Mesendoderm (in vitro differentiated cells): ENCODE measurements at regions not wholly inside any gene's neighbourhood (a gene's known extent, or its start where the extent isn't known, plus 50 kb on each side); places are given as distances from the start of the nearest gene placed in this dataset.

ENCODE experiments used
- DNase-seq: peaks from one replicate; pipeline ENCODE4 v3.0.0; 2013
- H2AK5ac ChIP-seq: 2 replicates; pipeline ENCODE4 v1.6.1; 2013; ENCODE audit warnings: low read length, inconsistent platforms
- H2BK120ac ChIP-seq: 2 replicates; pipeline ENCODE4 v1.6.1; 2013; ENCODE audit warnings: low read depth, mild to moderate bottlenecking, low read length, moderate library complexity, mixed read lengths
- H2BK15ac ChIP-seq: replicated peaks from 2 replicates; pipeline ENCODE4 v1.6.1; 2013; ENCODE audit warnings: low read depth, mild to moderate bottlenecking, moderate library complexity
- H2BK5ac ChIP-seq: 2 replicates; pipeline ENCODE4 v1.6.1; 2013; ENCODE audit warnings: low read length, inconsistent platforms
- H3K18ac ChIP-seq: 2 replicates; pipeline ENCODE4 v1.6.1; 2013; ENCODE audit warnings: mild to moderate bottlenecking, low read length, mixed read lengths
- H3K23ac ChIP-seq: one replicate; pipeline ENCODE4 v1.6.1; 2013; ENCODE audit warnings: low read length
- H3K27ac ChIP-seq: 2 replicates; pipeline ENCODE4 v1.5.1; 2013; ENCODE audit warnings: low read depth, mild to moderate bottlenecking, inconsistent platforms, low read length, moderate library complexity
- H3K27me3 ChIP-seq: 2 replicates; pipeline ENCODE4 v1.6.1; 2013; ENCODE audit warnings: low read length, control low read depth, mild to moderate bottlenecking, inconsistent platforms; ENCODE audit not compliant: insufficient read depth, poor library complexity
- H3K36me3 ChIP-seq: 2 replicates; pipeline ENCODE4 v1.6.1; 2013; ENCODE audit warnings: low read length, inconsistent platforms; ENCODE audit not compliant: control insufficient read depth, insufficient read depth
- H3K4ac ChIP-seq: one replicate; pipeline ENCODE4 v1.6.1; 2013; ENCODE audit warnings: low read depth, mild to moderate bottlenecking, low read length, moderate library complexity
- H3K4me1 ChIP-seq: 2 replicates; pipeline ENCODE4 v1.6.1; 2013; ENCODE audit warnings: low read depth, low read length, inconsistent platforms; ENCODE audit not compliant: control insufficient read depth
- H3K4me2 ChIP-seq: 2 replicates; pipeline ENCODE4 v1.6.1; 2013; ENCODE audit warnings: low read length
- H3K4me3 ChIP-seq: 2 replicates; pipeline ENCODE4 v1.5.1; 2013; ENCODE audit warnings: mild to moderate bottlenecking, low read length
- H3K56ac ChIP-seq: one replicate; pipeline ENCODE4 v1.6.1; 2013; ENCODE audit warnings: low read length
- H3K79me1 ChIP-seq: 2 replicates; pipeline ENCODE4 v1.6.1; 2013; ENCODE audit warnings: low read length, inconsistent platforms
- H3K79me2 ChIP-seq: 2 replicates; pipeline ENCODE4 v1.6.1; 2013; ENCODE audit warnings: mild to moderate bottlenecking, low read length; ENCODE audit not compliant: control insufficient read depth, insufficient read depth
- H3K9ac ChIP-seq: 2 replicates; pipeline ENCODE4 v1.6.1; 2013; ENCODE audit warnings: low read length, inconsistent platforms
- H4K5ac ChIP-seq: one replicate; pipeline ENCODE4 v1.6.1; 2013; ENCODE audit warnings: low read length
- H4K8ac ChIP-seq: one replicate; pipeline ENCODE4 v1.6.1; 2013; ENCODE audit warnings: low read depth, mild to moderate bottlenecking, control low read depth, low read length, moderate library complexity
- WGBS: extraction: QIAGEN DNeasy Blood & Tissue Kit; methylation state at CpG from one replicate; pipeline ENCODE4 v1.1.7; 2013; ENCODE audit warnings: low lambda C conversion rate, missing lambda C conversion rate; ENCODE audit not compliant: insufficient coverage; ENCODE audit errors: extremely low coverage; 5-methylcytosine and 5-hydroxymethylcytosine counted together

GRCh38 chr12:27869567-27869966 lies 89.5 kb upstream of the MANSC4 start:
- Histone ChIP-seq H4K8ac (no peak overlapping the region), H2BK120ac (no peak overlapping the region), H3K4me1 (no peaks in the 10 kb centered on the region), H3K36me3 (no peaks in the 10 kb centered on the region), H3K27ac (no peak overlapping the region), H2BK5ac (no peak overlapping the region), H3K79me2 (no peaks in the 10 kb centered on the region), H3K23ac (no peak overlapping the region), H3K4me2 (no peak overlapping the region), H3K18ac (no peak overlapping the region), H2BK15ac (no peak overlapping the region), H3K27me3 (no peaks in the 10 kb centered on the region), H3K9ac (no peak overlapping the region), H3K4ac (no peak overlapping the region), H4K5ac (no peak overlapping the region), H3K4me3 (no peak overlapping the region), H3K79me1 (no peaks in the 10 kb centered on the region), H2AK5ac (no peak overlapping the region), H3K56ac (no peak overlapping the region)
- WGBS = no CpG with 5 or more reads among the region's 12 CpGs
- no peak for DNase-seq

DNA sequence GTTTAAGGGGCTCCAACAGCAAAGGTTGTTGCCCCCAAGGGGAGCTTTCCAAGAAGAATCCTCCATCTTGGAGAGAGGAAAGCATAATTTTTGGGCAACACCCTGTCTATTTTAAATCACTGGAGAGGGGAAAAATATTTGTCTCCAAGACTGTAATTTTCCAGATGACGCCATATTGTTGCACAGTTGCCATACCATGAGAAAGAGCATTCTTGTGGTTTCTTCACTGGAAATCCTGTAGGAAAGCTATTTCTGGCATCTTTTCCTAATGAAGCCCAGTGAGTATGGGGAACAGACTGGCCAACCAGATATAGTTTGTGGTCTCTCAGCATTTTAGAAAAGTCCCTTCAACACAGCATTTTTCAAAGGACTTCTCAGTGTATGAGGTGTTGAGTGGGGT lies 88.1 kb upstream of the MANSC4 start:
- no peak overlapping the region for H3K23ac ChIP-seq
- H3K9ac ChIP-seq = no peak overlapping the region
- no peak overlapping the region for H2BK15ac ChIP-seq
- H3K18ac ChIP-seq = no peak overlapping the region
- H3K27me3 ChIP-seq = no peaks in the 10 kb centered on the region
- no peak overlapping the region for H4K8ac ChIP-seq
- no peak overlapping the region for H4K5ac ChIP-seq
- no peak for DNase-seq
- H3K79me1 ChIP-seq = no peaks in the 10 kb centered on the region
- no peak overlapping the region for H2BK120ac ChIP-seq
- H3K4ac ChIP-seq = no peak overlapping the region
- H3K4me1 ChIP-seq = no peaks in the 10 kb centered on the region
- no peak overlapping the region for H3K4me3 ChIP-seq
- WGBS = no CpG with 5 or more reads among the region's 1 CpG
- no peak overlapping the region for H3K27ac ChIP-seq
- H3K4me2 ChIP-seq = no peak overlapping the region
- no peak overlapping the region for H2BK5ac ChIP-seq
- no peaks in the 10 kb centered on the region for H3K79me2 ChIP-seq
- no peaks in the 10 kb centered on the region for H3K36me3 ChIP-seq
- H3K56ac ChIP-seq = no peak overlapping the region
- no peak overlapping the region for H2AK5ac ChIP-seq

GRCh38 chr12:27866373-27867101 lies 86.5 kb upstream of the MANSC4 start:
- no peaks in the 10 kb centered on the region for H3K36me3 ChIP-seq
- H2BK5ac ChIP-seq = no peak overlapping the region
- H3K4ac ChIP-seq = no peak overlapping the region
- H4K8ac ChIP-seq = no peak overlapping the region
- no peak overlapping the region for H2BK120ac ChIP-seq
- H3K27me3 ChIP-seq = no peaks in the 10 kb centered on the region
- DNase-seq = no peak
- H3K27ac ChIP-seq = no peak overlapping the region
- no peak overlapping the region for H3K4me2 ChIP-seq
- H4K5ac ChIP-seq = no peak overlapping the region
- no peak overlapping the region for H3K23ac ChIP-seq
- no peak overlapping the region for H2AK5ac ChIP-seq
- H3K4me3 ChIP-seq = no peak overlapping the region
- H3K9ac ChIP-seq = no peak overlapping the region
- H3K4me1 ChIP-seq = no peaks in the 10 kb centered on the region
- no CpG with 5 or more reads among the region's 11 CpGs for WGBS
- no peak overlapping the region for H3K56ac ChIP-seq
- no peak overlapping the region for H2BK15ac ChIP-seq
- H3K18ac ChIP-seq = no peak overlapping the region
- no peaks in the 10 kb centered on the region for H3K79me1 ChIP-seq
- no peaks in the 10 kb centered on the region for H3K79me2 ChIP-seq

DNA sequence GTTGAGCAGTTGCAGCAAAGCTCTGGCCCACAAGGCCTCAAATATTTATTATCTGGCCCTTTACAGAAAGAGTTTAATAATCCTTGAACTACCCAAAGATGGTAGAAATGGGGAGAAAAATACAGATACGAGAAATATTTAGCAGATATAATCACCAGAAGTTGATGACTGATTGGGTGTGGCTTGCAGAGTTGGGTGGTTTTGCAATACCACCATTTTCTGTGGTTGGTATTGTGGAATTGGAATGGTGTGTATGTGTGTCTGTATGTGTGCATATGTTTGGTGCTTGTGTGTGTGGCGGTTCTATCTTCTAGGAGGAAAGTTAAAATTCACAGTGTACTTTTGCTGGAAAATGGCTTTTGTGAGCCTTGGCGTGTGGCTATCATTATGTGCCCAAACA lies 85.4 kb upstream of the MANSC4 start:
- no peak overlapping the region for H3K18ac ChIP-seq
- no peak for DNase-seq

DNA sequence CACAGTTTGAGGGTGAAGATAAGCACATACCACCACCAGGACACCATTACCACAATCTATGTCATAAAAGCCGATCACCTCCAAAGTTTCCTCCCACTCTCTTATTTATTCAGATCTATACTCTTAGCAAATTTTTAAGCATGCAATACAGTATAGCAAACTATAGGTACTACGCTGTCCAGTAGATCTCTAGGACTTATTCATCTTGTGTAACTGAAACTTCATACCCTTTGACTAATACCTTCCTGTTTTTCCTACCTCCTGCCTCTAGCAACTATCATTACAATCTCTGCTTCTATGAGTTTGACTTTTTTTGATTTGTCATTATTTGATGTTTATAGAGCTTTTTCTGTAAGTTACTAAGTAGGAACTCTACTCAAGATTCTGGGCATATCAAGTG lies 84.5 kb upstream of the MANSC4 start:
- Histone ChIP-seq H3K23ac (no peak overlapping the region), H2BK5ac (no peak overlapping the region), H3K27ac (no peak overlapping the region), H4K8ac (no peak overlapping the region), H3K56ac (no peak overlapping the region), H3K4ac (no peak overlapping the region), H2AK5ac (no peak overlapping the region), H3K4me2 (no peak overlapping the region), H3K79me2 (no peaks in the 10 kb centered on the region), H3K4me3 (no peak overlapping the region), H3K4me1 (no peaks in the 10 kb centered on the region), H3K27me3 (no peaks in the 10 kb centered on the region), H3K79me1 (no peaks in the 10 kb centered on the region), H3K36me3 (no peaks in the 10 kb centered on the region), H2BK120ac (no peak overlapping the region), H4K5ac (no peak overlapping the region), H3K9ac (no peak overlapping the region), H3K18ac (no peak overlapping the region), H2BK15ac (no peak overlapping the region)
- WGBS = no CpG with 5 or more reads among the region's 2 CpGs
- no peak for DNase-seq

More for the DNA sequence above, 85.4 kb upstream of the MANSC4 start:
- no peaks in the 10 kb centered on the region for H3K36me3 ChIP-seq
- no peaks in the 10 kb centered on the region for H3K79me2 ChIP-seq
- H4K8ac ChIP-seq = no peak overlapping the region
- H2BK5ac ChIP-seq = no peak overlapping the region
- no peak overlapping the region for H3K4me3 ChIP-seq
- H3K27ac ChIP-seq = no peak overlapping the region
- H3K9ac ChIP-seq = no peak overlapping the region
- H3K27me3 ChIP-seq = no peaks in the 10 kb centered on the region
- no peak overlapping the region for H2AK5ac ChIP-seq
- no peak overlapping the region for H3K23ac ChIP-seq
- H3K4me2 ChIP-seq = no peak overlapping the region
- no peak overlapping the region for H3K56ac ChIP-seq
- H2BK120ac ChIP-seq = no peak overlapping the region
- H2BK15ac ChIP-seq = no peak overlapping the region
- no peaks in the 10 kb centered on the region for H3K79me1 ChIP-seq
- H4K5ac ChIP-seq = no peak overlapping the region
- H3K4ac ChIP-seq = no peak overlapping the region
- no peaks in the 10 kb centered on the region for H3K4me1 ChIP-seq
- WGBS = no CpG with 5 or more reads among the region's 3 CpGs

DNA sequence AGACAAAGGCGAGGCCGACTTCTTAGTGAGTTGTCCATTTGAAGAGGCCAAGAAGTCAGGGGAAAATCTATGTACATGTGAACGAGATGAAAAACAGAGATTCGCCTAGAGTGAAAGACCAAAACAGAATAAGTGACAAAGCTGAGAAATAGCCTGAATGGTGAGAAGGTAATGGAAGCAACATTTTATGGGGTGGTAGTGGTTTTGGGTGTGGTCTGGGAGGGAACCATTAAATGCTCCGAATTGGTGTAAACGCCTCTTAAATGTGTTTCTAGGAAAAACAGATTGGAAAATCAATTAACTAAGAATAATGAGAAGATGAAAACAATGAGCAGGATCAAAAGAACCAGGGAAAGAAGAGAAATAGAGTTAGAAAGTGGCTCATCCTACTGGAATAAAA lies 83.8 kb upstream of the MANSC4 start:
- Histone ChIP-seq H3K4me3 (no peak overlapping the region), H3K4ac (no peak overlapping the region), H3K79me1 (no peaks in the 10 kb centered on the region), H3K4me1 (no peaks in the 10 kb centered on the region), H2BK15ac (no peak overlapping the region), H3K36me3 (no peaks in the 10 kb centered on the region), H2AK5ac (no peak overlapping the region), H3K27me3 (no peaks in the 10 kb centered on the region), H2BK120ac (no peak overlapping the region), H3K9ac (no peak overlapping the region), H3K79me2 (no peaks in the 10 kb centered on the region), H2BK5ac (no peak overlapping the region), H4K8ac (no peak overlapping the region), H3K56ac (no peak overlapping the region), H3K23ac (no peak overlapping the region), H3K4me2 (no peak overlapping the region), H3K18ac (no peak overlapping the region), H3K27ac (no peak overlapping the region), H4K5ac (no peak overlapping the region)
- no CpG with 5 or more reads among the region's 6 CpGs for WGBS
- DNase-seq = no peak
